Activated CD4-positive, alpha-beta T cell treated with anti-CD3 and anti-CD28 coated beads, Interleukin-2, amount 10 ng/mL, durations not matched to agents 24 days and 14 days (primary cell): ENCODE measurements at regions not wholly inside any gene's neighbourhood (a gene's known extent, or its start where the extent isn't known, plus 50 kb on each side); places are given as distances from the start of the nearest gene placed in this dataset.
"Not testable (repeated sequence)": the region's sequence is repeated elsewhere in the genome, so short reads cannot be mapped to it uniquely, and the experiment has no call there.

Experiments used
- DNase-seq: peaks from one replicate; pipeline ENCODE4 v3.0.0; 2022
- H3K27ac Mint-ChIP-seq: one replicate; pipeline ENCODE4 v1.8.0; 2022; ENCODE audit warnings: mild to moderate bottlenecking, mixed read lengths
- H3K27me3 Mint-ChIP-seq: one replicate; pipeline ENCODE4 v1.8.0; 2022; ENCODE audit warnings: mixed read lengths
- H3K36me3 Mint-ChIP-seq: one replicate; pipeline ENCODE4 v1.8.0; 2022; ENCODE audit warnings: low read depth, mild to moderate bottlenecking, mixed read lengths
- H3K4me1 Mint-ChIP-seq: one replicate; pipeline ENCODE4 v1.8.0; 2021; ENCODE audit warnings: mixed read lengths
- H3K4me3 Mint-ChIP-seq: one replicate; pipeline ENCODE4 v1.8.0; 2022; ENCODE audit warnings: mild to moderate bottlenecking, moderate library complexity, mixed read lengths
- H3K9me3 Mint-ChIP-seq: one replicate; pipeline ENCODE4 v1.8.0; 2021; ENCODE audit warnings: mixed read lengths
- intact Hi-C: fragments of 100-400 bp; cut with micrococcal nuclease; formaldehyde crosslinking; loops from one replicate; pipeline ENCODE4 v1.15.1; 2023

GRCh38 chr2:234792621-234793022 lies 159.2 kb upstream of the SH3BP4 start:
- no peaks in the 10 kb centered on the region for H3K36me3 Mint-ChIP-seq
- no peak overlapping the region for H3K27ac Mint-ChIP-seq
- H3K9me3 Mint-ChIP-seq: no peaks in the 10 kb centered on the region
- intact Hi-C loops: no loop called here
- DNase-seq: no peak
- H3K4me1 Mint-ChIP-seq: no peaks in the 10 kb centered on the region
- no peaks in the 10 kb centered on the region for H3K27me3 Mint-ChIP-seq
- no peak overlapping the region for H3K4me3 Mint-ChIP-seq

DNA sequence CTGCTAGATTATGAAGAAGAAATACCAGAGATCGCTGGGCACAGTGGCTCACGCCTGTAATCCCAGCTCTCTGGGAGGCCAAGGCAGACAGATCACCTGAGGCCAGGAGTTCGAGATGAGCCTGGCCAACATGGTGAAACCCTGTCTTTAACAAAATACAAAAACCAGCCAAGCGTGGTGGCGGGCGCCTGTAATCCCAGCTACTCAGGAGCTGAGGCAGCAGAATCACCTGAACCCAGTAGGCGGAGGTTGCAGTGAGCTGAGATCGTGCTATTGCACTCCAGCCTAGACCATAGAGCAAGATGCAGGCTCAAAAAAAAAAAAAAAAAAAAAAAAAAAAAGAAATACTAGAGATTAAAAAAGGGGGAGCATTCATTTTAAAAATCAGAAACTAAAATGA lies 159.7 kb upstream of the SH3BP4 start:
- H3K27ac Mint-ChIP-seq, H3K9me3 Mint-ChIP-seq, H3K4me3 Mint-ChIP-seq, H3K4me1 Mint-ChIP-seq, H3K36me3 Mint-ChIP-seq, H3K27me3 Mint-ChIP-seq, intact Hi-C loops, DNase-seq: not testable (repeated sequence)

- H3K4me3 Mint-ChIP-seq: no peak overlapping the region
- H3K9me3 Mint-ChIP-seq: no peaks in the 10 kb centered on the region
- H3K27ac Mint-ChIP-seq: no peak overlapping the region
- DNase-seq: no peak
- H3K36me3 Mint-ChIP-seq: no peaks in the 10 kb centered on the region
- no peaks in the 10 kb centered on the region for H3K27me3 Mint-ChIP-seq
- intact Hi-C loops: no loop called here
- H3K4me1 Mint-ChIP-seq: no peaks in the 10 kb centered on the region
These were observed 161.4 kb upstream of the SH3BP4 start for GRCh38 chr2:234790380-234790779.

DNA sequence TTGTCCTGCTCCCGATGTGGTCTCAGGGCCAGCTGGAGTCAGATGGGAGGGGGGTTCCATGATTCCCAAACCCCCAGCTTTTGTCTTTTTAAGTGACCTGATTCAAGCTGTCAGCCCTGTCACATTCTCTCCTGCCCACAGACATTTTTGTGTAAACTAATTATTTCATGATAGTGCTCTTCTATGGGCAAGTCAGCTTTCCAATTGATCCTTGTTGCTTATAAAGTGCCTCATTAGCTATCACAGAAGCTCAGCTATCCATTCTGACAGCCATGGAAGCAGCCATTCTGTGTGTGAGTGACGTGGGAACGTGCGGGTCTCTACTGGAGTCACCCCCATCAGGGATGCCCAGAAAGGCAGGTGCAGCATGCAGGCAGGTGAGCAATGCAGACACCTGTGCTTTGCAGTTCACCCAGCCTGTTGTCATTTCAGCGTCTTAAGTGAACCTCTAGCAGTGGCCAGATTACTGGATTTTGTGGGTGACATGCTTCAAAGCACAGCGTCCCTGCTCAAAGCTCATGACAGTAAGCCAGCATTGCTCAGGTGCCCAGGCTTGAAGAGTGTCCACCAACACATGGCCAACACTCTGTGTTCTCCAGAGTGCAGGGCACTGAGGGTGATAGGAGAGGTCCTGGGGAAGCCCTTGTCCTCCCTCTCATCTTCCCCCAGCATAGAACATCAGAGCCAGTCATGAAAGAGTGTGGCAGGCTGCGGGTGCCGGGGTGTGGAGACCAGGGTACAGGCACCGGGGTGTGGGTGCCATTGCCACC lies 162.1 kb upstream of the SH3BP4 start:
- Mint-ChIP-seq H3K36me3 (no peaks in the 10 kb centered on the region), H3K27ac (no peak overlapping the region), H3K4me1 (no peaks in the 10 kb centered on the region)

GRCh38 chr2:234788841-234789240 lies 163.0 kb upstream of the SH3BP4 start:
- no peak for DNase-seq
- intact Hi-C loops: no loop called here
- H3K9me3 Mint-ChIP-seq: peaks cover 6% of the 10 kb centered on the region
- no peaks in the 10 kb centered on the region for H3K27me3 Mint-ChIP-seq
- H3K27ac Mint-ChIP-seq: no peak overlapping the region
- no peak overlapping the region for H3K4me3 Mint-ChIP-seq
- no peaks in the 10 kb centered on the region for H3K4me1 Mint-ChIP-seq
- H3K36me3 Mint-ChIP-seq: no peaks in the 10 kb centered on the region

More for the DNA sequence above, 162.1 kb upstream of the SH3BP4 start:
- Mint-ChIP-seq H3K27me3 (no peaks in the 10 kb centered on the region), H3K4me3 (no peak overlapping the region), H3K9me3 (no peaks in the 10 kb centered on the region)
- intact Hi-C loops: no loop called here
- no peak for DNase-seq

- DNase-seq: no peak
- H3K4me1 Mint-ChIP-seq: no peaks in the 10 kb centered on the region
- H3K9me3 Mint-ChIP-seq: peaks cover 10% of the 10 kb centered on the region
- H3K36me3 Mint-ChIP-seq: no peaks in the 10 kb centered on the region
- intact Hi-C loops: no loop called here
- no peak overlapping the region for H3K4me3 Mint-ChIP-seq
- H3K27ac Mint-ChIP-seq: no peak overlapping the region
- H3K27me3 Mint-ChIP-seq: no peaks in the 10 kb centered on the region
These were observed 163.4 kb upstream of the SH3BP4 start for GRCh38 chr2:234788381-234788780.

DNA sequence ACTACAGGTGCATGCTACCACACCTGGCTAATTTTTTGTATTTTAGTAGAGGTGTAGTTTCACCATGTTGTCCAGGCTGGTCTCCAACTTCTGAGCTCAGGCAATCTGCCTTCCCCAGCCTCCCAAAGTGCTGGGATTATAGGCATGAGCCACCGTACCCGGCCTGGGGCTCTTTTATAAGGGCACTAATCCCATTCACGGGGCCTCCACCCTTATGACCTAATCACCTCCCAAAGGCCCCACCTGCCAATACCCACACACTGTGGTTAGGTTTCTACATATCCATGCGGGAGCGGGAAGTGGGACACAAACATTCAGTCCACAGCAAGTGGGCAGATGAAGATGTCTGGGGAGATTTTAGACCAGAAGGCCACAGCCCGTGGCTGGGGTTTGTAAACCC lies 164.7 kb upstream of the SH3BP4 start:
- Mint-ChIP-seq H3K27me3 (no peaks in the 10 kb centered on the region), H3K27ac (no peak overlapping the region), H3K9me3 (peaks cover 20% of the 10 kb centered on the region), H3K4me1 (no peaks in the 10 kb centered on the region), H3K4me3 (no peak overlapping the region), H3K36me3 (no peaks in the 10 kb centered on the region)
- intact Hi-C loops: no loop called here
- no peak for DNase-seq

- no peak for DNase-seq
- no peak overlapping the region for H3K4me3 Mint-ChIP-seq
- no peak overlapping the region for H3K27ac Mint-ChIP-seq
- no peaks in the 10 kb centered on the region for H3K4me1 Mint-ChIP-seq
- H3K9me3 Mint-ChIP-seq: no peaks in the 10 kb centered on the region
- H3K36me3 Mint-ChIP-seq: no peaks in the 10 kb centered on the region
- H3K27me3 Mint-ChIP-seq: peaks cover 6% of the 10 kb centered on the region
- intact Hi-C loops: no loop called here
These were observed 177.9 kb upstream of the SH3BP4 start for GRCh38 chr2:234773764-234774409.

GRCh38 chr2:234773129-234773528 lies 178.7 kb upstream of the SH3BP4 start:
- H3K4me3 Mint-ChIP-seq: no peak overlapping the region
- intact Hi-C loops: no loop called here
- H3K27ac Mint-ChIP-seq: no peak overlapping the region
- no peak for DNase-seq
- H3K9me3 Mint-ChIP-seq: no peaks in the 10 kb centered on the region
- no peaks in the 10 kb centered on the region for H3K4me1 Mint-ChIP-seq
- H3K36me3 Mint-ChIP-seq: no peaks in the 10 kb centered on the region
- peaks cover 6% of the 10 kb centered on the region for H3K27me3 Mint-ChIP-seq

DNA sequence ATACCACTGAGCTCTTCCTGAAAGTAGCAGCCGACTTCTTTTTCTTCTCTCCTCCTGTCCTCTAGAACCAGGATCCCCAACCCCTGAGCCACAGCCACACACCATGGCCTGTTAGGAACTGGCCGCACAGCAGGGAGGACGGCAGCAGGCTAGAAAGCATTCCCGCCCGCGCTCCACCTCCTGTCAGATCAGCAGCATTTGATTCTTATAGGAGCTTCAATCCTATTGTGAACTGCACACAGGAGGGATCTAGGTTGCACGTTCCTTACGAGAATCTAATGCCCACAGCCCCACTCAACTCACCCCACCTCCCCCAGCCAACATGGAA lies 179.1 kb upstream of the SH3BP4 start:
- no peaks in the 10 kb centered on the region for H3K9me3 Mint-ChIP-seq
- H3K4me3 Mint-ChIP-seq: no peak overlapping the region
- H3K36me3 Mint-ChIP-seq: no peaks in the 10 kb centered on the region
- H3K27ac Mint-ChIP-seq: no peak overlapping the region
- DNase-seq: no peak
- H3K27me3 Mint-ChIP-seq: peaks cover 6% of the 10 kb centered on the region
- intact Hi-C loops: no loop called here
- H3K4me1 Mint-ChIP-seq: no peaks in the 10 kb centered on the region

DNA sequence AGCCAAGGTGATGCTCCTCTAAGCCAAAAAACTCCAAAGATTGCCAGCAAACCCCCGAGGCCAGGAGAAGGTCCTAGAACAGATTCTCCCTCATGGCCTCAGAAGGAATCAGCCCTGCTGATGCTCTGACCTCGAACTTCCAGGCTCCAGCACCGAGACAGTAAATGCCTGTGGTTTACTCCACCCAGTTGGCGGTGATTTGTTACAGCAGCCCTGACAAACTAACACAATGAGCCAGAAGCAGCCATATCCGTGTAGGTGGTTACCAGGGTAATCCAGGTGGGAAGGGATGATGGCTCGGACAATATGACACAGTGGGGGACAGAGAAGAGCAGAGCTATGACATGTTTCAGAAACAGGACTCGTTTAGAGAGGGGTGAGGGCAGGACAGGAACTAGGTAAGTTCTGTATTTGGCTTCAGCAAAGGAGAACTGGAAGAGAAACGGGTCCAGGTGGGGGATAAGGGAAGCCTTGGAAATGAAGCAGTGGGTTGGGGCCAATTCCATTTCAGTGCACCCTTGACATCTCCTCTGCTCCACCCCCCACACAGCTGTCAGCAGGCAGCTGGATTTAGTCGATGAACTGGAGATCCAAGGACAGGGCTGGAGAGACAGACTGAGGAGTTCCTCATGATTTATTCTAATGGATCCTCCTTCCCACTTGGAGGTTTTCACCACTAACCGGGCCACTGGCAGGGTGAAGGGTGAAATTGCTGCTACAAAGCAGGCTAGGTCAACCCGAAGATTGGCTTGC lies 179.7 kb upstream of the SH3BP4 start:
- no peak overlapping the region for H3K27ac Mint-ChIP-seq
- H3K27me3 Mint-ChIP-seq: peaks cover 6% of the 10 kb centered on the region
- intact Hi-C loops: no loop called here
- no peaks in the 10 kb centered on the region for H3K36me3 Mint-ChIP-seq
- H3K9me3 Mint-ChIP-seq: no peaks in the 10 kb centered on the region
- DNase-seq: no peak
- no peaks in the 10 kb centered on the region for H3K4me1 Mint-ChIP-seq
- H3K4me3 Mint-ChIP-seq: no peak overlapping the region

GRCh38 chr2:234771176-234771575 lies 180.6 kb upstream of the SH3BP4 start:
- H3K4me3 Mint-ChIP-seq: no peak overlapping the region
- intact Hi-C loops: no loop called here
- no peaks in the 10 kb centered on the region for H3K36me3 Mint-ChIP-seq
- no peak overlapping the region for H3K27ac Mint-ChIP-seq
- no peaks in the 10 kb centered on the region for H3K4me1 Mint-ChIP-seq
- DNase-seq: no peak
- H3K27me3 Mint-ChIP-seq: no peaks in the 10 kb centered on the region
- H3K9me3 Mint-ChIP-seq: no peaks in the 10 kb centered on the region

DNA sequence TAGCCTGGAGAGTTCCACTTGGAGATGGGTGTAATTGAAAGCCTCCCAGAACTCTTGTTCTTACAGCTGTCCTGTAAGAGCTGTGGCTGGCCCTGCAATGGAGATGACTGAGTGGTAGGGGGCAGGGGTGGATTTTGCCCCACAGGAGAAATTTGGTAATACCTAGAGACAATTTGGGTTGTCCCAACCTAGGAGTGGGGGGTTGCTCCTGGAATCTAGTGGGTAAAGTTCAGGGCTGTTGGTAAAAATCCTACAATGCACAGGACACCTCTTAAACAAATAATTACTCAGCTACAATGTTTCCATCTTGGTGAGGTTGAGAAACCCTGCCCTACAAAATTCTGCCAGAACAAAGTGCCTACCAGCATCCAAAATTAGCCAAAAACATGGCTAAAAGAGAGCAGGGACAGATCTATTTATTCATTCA lies 181.1 kb upstream of the SH3BP4 start:
- Mint-ChIP-seq H3K9me3 (no peaks in the 10 kb centered on the region), H3K36me3 (no peaks in the 10 kb centered on the region), H3K4me3 (no peak overlapping the region), H3K27me3 (no peaks in the 10 kb centered on the region), H3K27ac (no peak overlapping the region), H3K4me1 (no peaks in the 10 kb centered on the region)
- intact Hi-C loops: no loop called here
- DNase-seq: no peak

DNA sequence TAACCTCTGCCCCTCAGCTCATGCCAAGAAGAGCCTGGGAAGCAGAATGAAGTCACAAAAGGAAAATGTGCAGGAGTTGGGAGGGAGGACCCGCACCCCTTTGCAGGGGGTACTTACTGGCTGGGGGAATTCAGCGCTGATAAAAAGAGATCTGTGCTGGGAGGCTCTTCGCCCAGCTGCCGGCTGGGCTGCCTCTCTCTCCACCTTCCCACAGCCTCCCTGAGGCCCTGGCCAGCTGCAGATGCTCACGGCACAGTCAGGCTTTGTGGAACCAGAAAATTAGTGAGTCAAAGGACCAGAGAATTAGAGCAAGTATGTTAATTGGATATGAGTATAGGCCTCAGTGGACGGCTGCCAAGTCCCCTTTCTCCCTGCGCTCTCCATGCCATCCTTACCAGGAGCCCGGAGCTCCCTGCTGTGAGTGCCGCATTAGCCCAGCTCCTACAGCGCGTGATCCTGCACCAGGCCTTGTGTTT lies 181.7 kb upstream of the SH3BP4 start:
- H3K4me3 Mint-ChIP-seq: no peak overlapping the region
- no peaks in the 10 kb centered on the region for H3K4me1 Mint-ChIP-seq
- DNase-seq: no peak
- no peaks in the 10 kb centered on the region for H3K27me3 Mint-ChIP-seq
- intact Hi-C loops: no loop called here
- no peaks in the 10 kb centered on the region for H3K9me3 Mint-ChIP-seq
- no peak overlapping the region for H3K27ac Mint-ChIP-seq
- H3K36me3 Mint-ChIP-seq: no peaks in the 10 kb centered on the region
